Ovary (tissue), 7 donors: ENCODE measurements at regions not wholly inside any gene's neighbourhood (a gene's known extent, or its start where the extent isn't known, plus 50 kb on each side); places are given as distances from the start of the nearest gene placed in this dataset.

Source experiments
- DNase-seq, 5 donors: peaks; one replicate each; pipeline ENCODE4 v3.0.0-alpha.2; 2019 to 2020
- H3K27ac ChIP-seq, 2 donors: fragments of 200-600 bp; one replicate each; pipeline versions ENCODE4 v1.5.1 to v1.8.0; 2019 to 2022
- H3K27me3 ChIP-seq: fragments of 200-600 bp; one replicate; pipeline ENCODE4 v1.8.0; 2022
- H3K36me3 ChIP-seq: fragments of 200-600 bp; sonication (generic); one replicate; pipeline ENCODE4 v1.5.1; 2019
- H3K4me1 ChIP-seq: one replicate; pipeline ENCODE4 v1.8.1; 2013; ENCODE audit warnings: mild to moderate bottlenecking, moderate library complexity; ENCODE audit not compliant: insufficient read depth
- H3K4me3 ChIP-seq: fragments of 200-600 bp; sonication (generic); one replicate; pipeline ENCODE4 v1.5.1; 2017
- H3K9me3 ChIP-seq, 2 donors: fragments of 200-600 bp in 1 of 2; sonication (generic) in 1 of 2; one replicate each; pipeline versions ENCODE4 v1.5.1 to v1.8.1; 2013 to 2019; ENCODE audit warnings: mild to moderate bottlenecking in 1 of 2, moderate library complexity in 1 of 2
- CTCF ChIP-seq, 3 donors: fragments of 450-650 bp in 2 of 3; fragments of 200-600 bp in 1 of 3; IDR thresholded peaks; one replicate each; pipeline versions ENCODE4 v1.5.1 to v1.8.0; 2016 to 2022; ENCODE audit warnings: antibody characterized with exemption in 3 of 3, mild to moderate bottlenecking in 1 of 3
- EP300 ChIP-seq: sonication (generic); formaldehyde crosslinking; IDR thresholded peaks from one replicate; pipeline ENCODE4 v1.6.1; 2017; ENCODE audit warnings: antibody characterized with exemption
- POLR2A ChIP-seq: fragments of 450-650 bp; IDR thresholded peaks from one replicate; pipeline ENCODE4 v1.6.1; 2017; ENCODE audit warnings: antibody characterized with exemption, mild to moderate bottlenecking, moderate library complexity
- WGBS, 3 donors: extraction: QIAGEN DNeasy Blood & Tissue Kit in 1 of 3; methylation state at CpG; one replicate each; pipeline versions ENCODE4 v1.1.5 to v1.1.7; 2013 to 2017; 5-methylcytosine and 5-hydroxymethylcytosine counted together
- intact Hi-C, 4 donors: fragments of 100-400 bp; cut with DNase I; formaldehyde crosslinking; loops; one replicate each; pipeline versions ENCODE4 v1.11.0 to v1.15.1; 2022 to 2023
- donor health status: DM: no; HTN: no; CAD: no; lungs with moderate emphysema.
- donor health status: DM: no; HTN: no; CAD: no.
- donor health status: Bipolar disorder and iron deficiency.
- donor health status: DM: no; HTN: no; CAD: no.
- donor health status: DM: yes; HTN: yes; CAD: no.

DNA sequence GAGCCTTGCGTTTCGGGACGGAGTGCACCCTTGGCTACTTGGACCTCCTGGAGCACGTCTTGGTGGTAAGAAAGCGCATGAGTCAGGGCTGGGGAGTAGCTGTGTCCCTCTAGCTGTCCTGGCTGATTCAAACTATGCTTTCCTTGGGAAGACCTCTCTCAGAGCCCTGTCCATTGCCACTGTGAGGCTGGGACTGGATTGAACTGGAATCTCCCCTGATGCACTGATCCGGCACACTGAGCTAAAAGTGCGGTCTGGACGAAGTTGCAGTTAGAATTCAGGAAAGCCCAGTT, 232.6 kb upstream of the TPM1 start:
- no peak for DNase-seq
- Histone ChIP-seq H3K36me3 (no peaks in the 10 kb centered on the region), H3K27me3 (no peaks in the 10 kb centered on the region), H3K9me3 (no peaks in the 10 kb centered on the region), H3K27ac (no peak overlapping the region), H3K4me3 (no peak overlapping the region), H3K4me1 (peaks cover 4% of the 10 kb centered on the region)
- WGBS, 3 donors = 59 to 78% (median 63%) methylated on average over 8 of the region's 8 CpGs
- intact Hi-C loops = no loop called here
- TF ChIP-seq CTCF (IDR thresholded peaks at IDR 0.05) = no peak
- TF ChIP-seq EP300 = no peak
- no peak for TF ChIP-seq POLR2A

GRCh38 chr15:62812515-62812835, 230.1 kb upstream of the TPM1 start:
- Histone ChIP-seq H3K4me1 (peaks cover 4% of the 10 kb centered on the region), H3K27me3 (no peaks in the 10 kb centered on the region), H3K4me3 (no peak overlapping the region), H3K9me3 (no peaks in the 10 kb centered on the region), H3K36me3 (no peaks in the 10 kb centered on the region), H3K27ac (no peak overlapping the region)
- TF ChIP-seq CTCF (IDR thresholded peaks at IDR 0.05) (no peak), EP300 (no peak), POLR2A (no peak)
- DNase-seq = no peak
- intact Hi-C loops = no loop called here
- 91 to 93% (median 93%) methylated on average over 7 of the region's 7 CpGs for WGBS, 3 donors

DNA sequence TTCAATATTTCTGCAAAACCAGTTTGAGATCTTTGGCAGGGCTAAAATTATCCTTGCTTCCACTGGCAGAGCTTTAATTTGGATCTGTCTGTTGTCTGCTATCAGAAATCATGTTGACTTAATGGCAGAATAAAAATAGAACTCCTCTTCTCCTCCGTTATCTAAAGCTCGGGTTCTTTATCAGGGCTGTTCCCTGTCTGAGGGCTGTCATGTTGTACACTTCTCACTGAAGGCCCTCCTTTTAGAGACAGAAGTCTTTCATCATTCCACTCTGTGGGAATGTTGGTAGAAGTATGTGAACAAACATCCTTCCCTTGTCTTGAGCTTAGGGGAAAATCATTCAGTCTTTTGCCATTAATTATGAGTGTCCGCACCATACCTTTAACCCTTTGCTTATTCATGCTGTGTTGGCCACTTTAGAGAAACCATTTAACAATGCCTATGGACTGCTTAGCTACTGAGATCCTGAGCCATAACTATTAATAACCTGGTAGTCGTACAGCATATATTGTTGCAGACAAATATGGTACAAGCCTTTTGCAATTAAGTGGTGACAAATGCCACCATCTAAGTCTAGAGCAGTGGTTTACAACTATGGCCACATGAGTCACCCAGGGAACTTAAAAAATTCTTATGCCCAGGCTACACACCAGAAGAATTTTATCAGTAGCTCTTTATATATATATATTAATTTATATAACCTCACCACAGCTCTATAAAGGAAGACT, 226.0 kb upstream of the TPM1 start:
- intact Hi-C loops = no loop called here

GRCh38 chr15:62818691-62819090, 223.9 kb upstream of the TPM1 start:
- Histone ChIP-seq H3K36me3 (no peaks in the 10 kb centered on the region), H3K4me1 (no peaks in the 10 kb centered on the region), H3K4me3 (no peak overlapping the region), H3K27ac (no peak overlapping the region), H3K9me3 (no peaks in the 10 kb centered on the region), H3K27me3 (no peaks in the 10 kb centered on the region)
- TF ChIP-seq CTCF (IDR thresholded peaks at IDR 0.05) (no peak), EP300 (no peak), POLR2A (no peak)
- 92 to 100% (median 100%) methylated on average over 1 of the region's 1 CpG for WGBS, 3 donors
- intact Hi-C loops = no loop called here
- no peak for DNase-seq

More for the DNA sequence above, 226.0 kb upstream of the TPM1 start:
- DNase-seq = no peak
- TF ChIP-seq CTCF (IDR thresholded peaks at IDR 0.05) (no peak), EP300 (no peak), POLR2A (no peak)
- H3K27me3 ChIP-seq = no peaks in the 10 kb centered on the region
- H3K27ac ChIP-seq = no peak overlapping the region
- no peak overlapping the region for H3K4me3 ChIP-seq
- no peaks in the 10 kb centered on the region for H3K9me3 ChIP-seq
- H3K36me3 ChIP-seq = no peaks in the 10 kb centered on the region
- no peaks in the 10 kb centered on the region for H3K4me1 ChIP-seq
- WGBS, 3 donors = 31 to 33% (median 33%) methylated on average over 4 of the region's 4 CpGs
